Activated B cell treated with CpG ODN at 0.5 μM for 24 hours (primary cell): ENCODE measurements at regions not wholly inside any gene's neighbourhood (a gene's known extent, or its start where the extent isn't known, plus 50 kb on each side); places are given as distances from the start of the nearest gene placed in this dataset.
"Not testable (repeated sequence)": the region's sequence is repeated elsewhere in the genome, so short reads cannot be mapped to it uniquely, and the experiment has no call there.

Experiments
- ATAC-seq: fragments of 200-7000 bp; cut with Tn5 transposase; one replicate; pipeline ENCODE4 v1.10.0; 2021; ENCODE audit warnings: low read depth, mild to moderate bottlenecking, moderate library complexity
- CTCF ChIA-PET: fragments of 350-600 bp; sonication (Branson Sonifier 250); formaldehyde crosslinking; loops from one replicate; lab custom pipeline; 2021; ENCODE audit warnings: antibody characterized with exemption; lab: Charles Lee
- POLR2A ChIA-PET: fragments of 350-600 bp; sonication (Branson Sonifier 250); formaldehyde crosslinking; loops from one replicate; lab custom pipeline; 2021; ENCODE audit warnings: antibody characterized with exemption; lab: Charles Lee
- DNase-seq: peaks from one replicate; pipeline ENCODE4 v3.0.0; 2022
- H3K27ac Mint-ChIP-seq: one replicate; pipeline ENCODE4 v1.8.0; 2020; ENCODE audit warnings: mixed read lengths
- H3K27me3 Mint-ChIP-seq: one replicate; pipeline ENCODE4 v1.8.0; 2021; ENCODE audit warnings: mixed read lengths
- H3K36me3 Mint-ChIP-seq: one replicate; pipeline ENCODE4 v1.8.0; 2021; ENCODE audit warnings: low read depth, mixed read lengths
- H3K4me1 Mint-ChIP-seq: one replicate; pipeline ENCODE4 v1.8.0; 2021; ENCODE audit warnings: mixed read lengths
- H3K4me3 Mint-ChIP-seq: one replicate; pipeline ENCODE4 v1.8.0; 2020; ENCODE audit warnings: mild to moderate bottlenecking, mixed read lengths
- H3K9me3 Mint-ChIP-seq: one replicate; pipeline ENCODE4 v1.8.0; 2020; ENCODE audit warnings: mixed read lengths
- intact Hi-C: fragments of 100-400 bp; cut with micrococcal nuclease; formaldehyde crosslinking; loops from one replicate; pipeline ENCODE4 v1.15.1; 2024
- TF ChIP-seq, protein P1 (sequence below): fragments of 200-600 bp; IDR thresholded peaks from one replicate; pipeline ENCODE4 v1.8.0; 2022; ENCODE audit warnings: antibody characterized with exemption, mild to moderate bottlenecking

DNA sequence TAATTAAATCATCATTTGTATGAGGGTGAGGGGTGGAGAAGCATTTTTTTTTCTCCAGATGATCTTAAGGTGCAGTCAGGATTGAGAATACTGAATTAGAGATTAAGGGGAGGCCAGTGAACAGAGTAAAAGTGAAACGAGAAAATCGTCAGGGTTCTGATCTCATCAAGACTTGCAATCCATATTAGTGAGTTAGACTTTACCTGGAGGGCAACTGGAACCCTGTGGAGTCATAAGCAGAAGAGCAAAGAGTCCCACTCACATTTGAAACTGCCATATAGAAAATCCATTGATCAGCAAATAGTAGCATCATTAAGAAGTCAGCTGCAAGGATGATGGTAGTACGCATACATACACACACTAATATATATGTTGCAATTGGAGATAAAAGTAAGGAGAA lies 466.2 kb upstream of the PAPPA start:
- POLR2A ChIA-PET: no interaction called here
- H3K27ac Mint-ChIP-seq: no peak overlapping the region
- CTCF ChIA-PET: no interaction called here
- no peaks in the 10 kb centered on the region for H3K4me1 Mint-ChIP-seq
- TF ChIP-seq, protein P1, sequence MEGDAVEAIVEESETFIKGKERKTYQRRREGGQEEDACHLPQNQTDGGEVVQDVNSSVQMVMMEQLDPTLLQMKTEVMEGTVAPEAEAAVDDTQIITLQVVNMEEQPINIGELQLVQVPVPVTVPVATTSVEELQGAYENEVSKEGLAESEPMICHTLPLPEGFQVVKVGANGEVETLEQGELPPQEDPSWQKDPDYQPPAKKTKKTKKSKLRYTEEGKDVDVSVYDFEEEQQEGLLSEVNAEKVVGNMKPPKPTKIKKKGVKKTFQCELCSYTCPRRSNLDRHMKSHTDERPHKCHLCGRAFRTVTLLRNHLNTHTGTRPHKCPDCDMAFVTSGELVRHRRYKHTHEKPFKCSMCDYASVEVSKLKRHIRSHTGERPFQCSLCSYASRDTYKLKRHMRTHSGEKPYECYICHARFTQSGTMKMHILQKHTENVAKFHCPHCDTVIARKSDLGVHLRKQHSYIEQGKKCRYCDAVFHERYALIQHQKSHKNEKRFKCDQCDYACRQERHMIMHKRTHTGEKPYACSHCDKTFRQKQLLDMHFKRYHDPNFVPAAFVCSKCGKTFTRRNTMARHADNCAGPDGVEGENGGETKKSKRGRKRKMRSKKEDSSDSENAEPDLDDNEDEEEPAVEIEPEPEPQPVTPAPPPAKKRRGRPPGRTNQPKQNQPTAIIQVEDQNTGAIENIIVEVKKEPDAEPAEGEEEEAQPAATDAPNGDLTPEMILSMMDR: no peak
- no peaks in the 10 kb centered on the region for H3K36me3 Mint-ChIP-seq
- peaks cover 8% of the 10 kb centered on the region for H3K9me3 Mint-ChIP-seq
- intact Hi-C loops: no loop called here
- ATAC-seq: no peak
- DNase-seq: no peak
- H3K4me3 Mint-ChIP-seq: no peak overlapping the region
- no peaks in the 10 kb centered on the region for H3K27me3 Mint-ChIP-seq

DNA sequence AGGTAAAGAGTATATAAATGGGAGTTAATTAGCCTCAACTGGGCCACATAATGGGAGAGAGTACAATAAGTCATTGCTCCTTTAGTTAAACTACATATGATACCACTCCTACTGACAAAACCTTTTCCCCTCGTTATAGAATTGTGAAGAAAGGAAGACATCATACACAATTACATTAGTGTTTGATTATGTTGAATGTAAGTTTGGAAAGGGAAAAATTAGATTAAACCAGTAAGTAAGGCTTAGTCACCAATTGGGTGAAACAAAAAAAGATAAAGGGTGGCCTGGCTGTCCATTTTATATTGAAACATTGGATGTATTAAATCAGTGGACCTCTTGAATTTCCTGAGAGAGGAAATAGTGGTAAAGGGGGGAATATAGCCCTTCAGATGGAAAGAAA lies 464.3 kb upstream of the PAPPA start:
- Mint-ChIP-seq H3K4me1 (no peaks in the 10 kb centered on the region), H3K27me3 (no peaks in the 10 kb centered on the region), H3K9me3 (peaks cover 5% of the 10 kb centered on the region), H3K36me3 (no peaks in the 10 kb centered on the region), H3K4me3 (no peak overlapping the region), H3K27ac (no peak overlapping the region)
- intact Hi-C loops: no loop called here
- DNase-seq: no peak
- ChIA-PET CTCF (no interaction called here), POLR2A (no interaction called here)
- no peak for ATAC-seq
- TF ChIP-seq, protein P1: no peak

DNA sequence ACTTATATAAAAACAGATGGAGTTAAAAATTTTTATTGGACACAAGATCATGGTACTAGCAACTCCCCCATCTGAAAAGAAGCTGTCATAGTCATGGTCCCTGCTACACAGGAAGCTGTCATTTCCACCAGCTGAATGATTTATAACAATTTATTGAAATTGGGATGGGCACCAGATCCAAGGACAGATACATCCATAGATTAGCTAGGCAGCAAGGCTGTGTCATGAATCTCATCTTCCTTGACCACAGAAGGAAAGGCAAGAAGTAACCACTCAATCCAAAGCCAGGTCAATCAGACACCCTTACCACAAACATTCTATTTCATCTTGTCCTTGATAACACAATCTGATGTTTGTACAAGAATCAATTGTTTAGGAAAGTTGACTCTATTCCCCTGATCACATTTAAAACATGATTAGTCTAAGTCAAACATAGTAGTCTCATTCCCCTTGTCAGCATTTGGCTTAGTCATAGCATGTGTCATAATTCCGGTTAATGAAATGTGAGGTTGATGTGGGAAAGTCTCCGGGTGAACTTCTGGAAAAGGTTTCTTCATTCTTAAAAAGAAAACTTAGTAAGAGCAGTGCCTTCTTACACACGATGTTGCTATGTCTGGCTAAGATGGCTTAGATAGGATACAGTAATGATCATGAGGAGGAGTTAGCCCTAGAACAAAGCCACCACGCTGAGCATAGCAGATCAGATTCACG lies 462.6 kb upstream of the PAPPA start:
- DNase-seq: no peak
- CTCF ChIA-PET: no interaction called here
- no peak for ATAC-seq

DNA sequence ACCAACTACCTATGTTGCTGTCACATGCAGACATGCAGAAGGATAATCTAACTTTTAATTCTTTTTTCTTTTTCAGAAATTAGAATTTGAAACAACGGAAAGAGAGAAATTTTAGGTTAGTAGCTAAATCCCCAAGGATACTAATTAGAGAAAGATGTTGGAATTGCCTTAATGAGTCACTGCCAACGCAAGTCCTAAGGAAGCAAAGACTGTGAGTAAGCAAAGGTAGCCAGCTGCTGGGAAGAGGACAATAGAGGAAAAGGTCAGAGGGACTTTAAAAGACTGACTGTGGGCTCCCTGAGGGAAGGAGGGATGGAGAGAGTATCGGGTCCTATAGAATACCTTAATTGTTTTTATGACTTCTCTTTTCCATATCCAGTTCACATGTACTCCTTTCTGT lies 461.9 kb upstream of the PAPPA start:
- H3K27ac Mint-ChIP-seq: no peak overlapping the region
- POLR2A ChIA-PET: no interaction called here
- intact Hi-C loops: no loop called here

More for the DNA sequence above, 462.6 kb upstream of the PAPPA start:
- H3K27me3 Mint-ChIP-seq: no peaks in the 10 kb centered on the region
- no peaks in the 10 kb centered on the region for H3K9me3 Mint-ChIP-seq
- intact Hi-C loops: no loop called here
- no peaks in the 10 kb centered on the region for H3K4me1 Mint-ChIP-seq
- POLR2A ChIA-PET: no interaction called here
- no peak overlapping the region for H3K4me3 Mint-ChIP-seq
- no peak overlapping the region for H3K27ac Mint-ChIP-seq
- TF ChIP-seq, protein P1: no peak
- H3K36me3 Mint-ChIP-seq: no peaks in the 10 kb centered on the region

DNA sequence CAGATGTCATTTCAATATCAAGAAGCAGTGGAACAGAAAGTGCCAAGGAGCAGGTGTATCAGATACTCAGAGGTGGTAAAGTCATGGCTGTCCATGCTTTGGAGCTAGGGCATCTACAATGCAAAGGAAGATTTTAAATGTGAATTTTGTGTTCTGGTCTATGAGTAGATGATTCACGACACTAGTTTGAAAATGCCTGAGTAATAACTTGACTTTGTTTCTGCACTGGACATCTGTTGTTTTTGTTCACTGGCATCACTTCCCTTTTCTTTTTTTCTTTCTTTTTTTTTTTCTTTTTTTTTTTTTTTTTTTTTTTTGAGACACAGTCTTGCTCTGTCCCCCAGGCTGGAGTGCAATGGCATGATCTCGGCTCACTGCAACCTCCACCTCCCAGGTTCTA lies 460.7 kb upstream of the PAPPA start:
- H3K36me3 Mint-ChIP-seq, CTCF ChIA-PET, H3K27ac Mint-ChIP-seq: not testable (repeated sequence)

More for the DNA sequence above, 461.9 kb upstream of the PAPPA start:
- no peak overlapping the region for H3K4me3 Mint-ChIP-seq
- TF ChIP-seq, protein P1: no peak
- CTCF ChIA-PET: no interaction called here
- no peak for DNase-seq
- H3K36me3 Mint-ChIP-seq: no peaks in the 10 kb centered on the region
- H3K27me3 Mint-ChIP-seq: no peaks in the 10 kb centered on the region
- H3K4me1 Mint-ChIP-seq: no peaks in the 10 kb centered on the region
- no peaks in the 10 kb centered on the region for H3K9me3 Mint-ChIP-seq
- ATAC-seq: no peak

DNA sequence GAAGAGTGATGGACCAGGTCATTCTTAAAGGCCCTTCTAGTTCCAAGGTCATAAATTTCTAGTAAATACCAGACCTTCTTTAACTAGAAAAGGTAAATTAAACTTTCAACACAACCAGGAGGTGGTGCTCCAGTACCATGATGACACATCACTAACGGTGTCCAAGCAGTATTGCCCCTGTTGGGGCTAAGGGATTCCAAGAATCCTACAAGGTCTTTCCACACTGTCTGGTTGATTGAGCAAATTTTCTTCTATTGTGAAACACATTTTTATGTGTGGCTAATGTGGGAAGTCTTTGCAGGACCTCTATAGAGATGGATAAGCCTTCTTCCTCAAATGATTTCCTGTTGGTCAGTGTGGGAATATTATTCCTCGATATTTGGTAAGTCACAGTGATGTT lies 459.6 kb upstream of the PAPPA start:
- ATAC-seq: no peak
- no peak for DNase-seq
- H3K4me3 Mint-ChIP-seq: no peak overlapping the region
- H3K9me3 Mint-ChIP-seq: no peaks in the 10 kb centered on the region
- no peaks in the 10 kb centered on the region for H3K4me1 Mint-ChIP-seq
- no peak overlapping the region for H3K27ac Mint-ChIP-seq
- CTCF ChIA-PET: no interaction called here
- POLR2A ChIA-PET: no interaction called here
- no peaks in the 10 kb centered on the region for H3K36me3 Mint-ChIP-seq
- no peaks in the 10 kb centered on the region for H3K27me3 Mint-ChIP-seq
- TF ChIP-seq, protein P1: no peak
- intact Hi-C loops: no loop called here

More for the DNA sequence above, 460.7 kb upstream of the PAPPA start:
- ATAC-seq, POLR2A ChIA-PET, H3K27me3 Mint-ChIP-seq, DNase-seq, H3K4me1 Mint-ChIP-seq, H3K4me3 Mint-ChIP-seq, intact Hi-C loops, H3K9me3 Mint-ChIP-seq: not testable (repeated sequence)
